Left kidney (tissue), 1 donor: ENCODE measurements at regions not wholly inside any gene's neighbourhood (a gene's known extent, or its start where the extent isn't known, plus 50 kb on each side); places are given as distances from the start of the nearest gene placed in this dataset.
"Not testable (repeated sequence)": the region's sequence is repeated elsewhere in the genome, so short reads cannot be mapped to it uniquely, and the experiment has no call there.

Source experiments
- DNase-seq: peaks from one replicate; pipeline ENCODE4 v3.0.0-alpha.2; 2013

GRCh38 chr13:67917291-67917987, 687.3 kb upstream of the PCDH9 start:
- DNase-seq: no peak

- no peak for DNase-seq
These were observed 686.5 kb upstream of the PCDH9 start for GRCh38 chr13:67916650-67917049.

GRCh38 chr13:67914535-67914934, 684.4 kb upstream of the PCDH9 start:
- no peak for DNase-seq

GRCh38 chr13:67902960-67903359, 672.8 kb upstream of the PCDH9 start:
- DNase-seq: not testable (repeated sequence)

- no peak for DNase-seq
These were observed 650.8 kb upstream of the PCDH9 start for GRCh38 chr13:67880916-67881315.

- DNase-seq: no peak
These were observed 648.2 kb upstream of the PCDH9 start for GRCh38 chr13:67878376-67878775.

GRCh38 chr13:67877031-67877430, 646.9 kb upstream of the PCDH9 start:
- DNase-seq: no peak

GRCh38 chr13:67867206-67867605, 637.1 kb upstream of the PCDH9 start:
- no peak for DNase-seq

- no peak for DNase-seq
These were observed 630.2 kb upstream of the PCDH9 start for GRCh38 chr13:67860315-67860714.

- no peak for DNase-seq
These were observed 629.8 kb upstream of the PCDH9 start for GRCh38 chr13:67859904-67860303.

GRCh38 chr13:67857581-67858310, 627.6 kb upstream of the PCDH9 start:
- DNase-seq: no peak

GRCh38 chr13:67856955-67857354, 626.8 kb upstream of the PCDH9 start:
- no peak for DNase-seq

- peak; percentile 8 for DNase-seq
These were observed 625.7 kb upstream of the PCDH9 start for GRCh38 chr13:67855741-67856238.

- DNase-seq: no peak
These were observed 624.9 kb upstream of the PCDH9 start for GRCh38 chr13:67854990-67855389.

GRCh38 chr13:67844574-67844973, 614.4 kb upstream of the PCDH9 start:
- no peak for DNase-seq

- DNase-seq: no peak
These were observed 610.9 kb upstream of the PCDH9 start for GRCh38 chr13:67841071-67841470.

- no peak for DNase-seq
These were observed 603.4 kb upstream of the PCDH9 start for GRCh38 chr13:67833564-67833963.

- DNase-seq: no peak
These were observed 599.5 kb upstream of the PCDH9 start for GRCh38 chr13:67829641-67830040.

- DNase-seq: no peak
These were observed 597.9 kb upstream of the PCDH9 start for GRCh38 chr13:67827992-67828391.

GRCh38 chr13:67821606-67822005, 591.5 kb upstream of the PCDH9 start:
- no peak for DNase-seq

- DNase-seq: no peak
These were observed 576.7 kb upstream of the PCDH9 start for GRCh38 chr13:67806796-67807195.

GRCh38 chr13:67803118-67803517, 573.0 kb upstream of the PCDH9 start:
- no peak for DNase-seq

- peak; percentile 5 for DNase-seq
These were observed 562.1 kb upstream of the PCDH9 start for GRCh38 chr13:67792151-67792676.
